Chondrocyte (in vitro differentiated cells): ENCODE measurements at regions not wholly inside any gene's neighbourhood (a gene's known extent, or its start where the extent isn't known, plus 50 kb on each side); places are given as distances from the start of the nearest gene placed in this dataset.

ENCODE experiments used
- DNase-seq: peaks from one replicate; pipeline ENCODE4 v3.0.0; 2021; ENCODE audit warnings: mixed read lengths, low spot score
- H3K27ac Mint-ChIP-seq: one replicate; pipeline ENCODE4 v1.8.0; 2021; ENCODE audit warnings: mild to moderate bottlenecking, moderate library complexity, mixed read lengths; ENCODE audit not compliant: unreplicated experiment
- H3K27me3 Mint-ChIP-seq: 2 replicates; pipeline ENCODE4 v1.8.0; 2021; ENCODE audit warnings: low read depth, mixed read lengths
- H3K36me3 Mint-ChIP-seq: 2 replicates; pipeline ENCODE4 v1.8.0; 2021; ENCODE audit warnings: low read depth, mixed read lengths
- H3K4me1 Mint-ChIP-seq: 2 replicates; pipeline ENCODE4 v1.8.0; 2021; ENCODE audit warnings: low read depth, mild to moderate bottlenecking, mixed read lengths
- H3K4me3 Mint-ChIP-seq: one replicate; pipeline ENCODE4 v1.8.0; 2021; ENCODE audit warnings: mild to moderate bottlenecking, moderate library complexity, mixed read lengths; ENCODE audit not compliant: unreplicated experiment
- H3K9me3 Mint-ChIP-seq: 2 replicates; pipeline ENCODE4 v1.8.0; 2021; ENCODE audit warnings: low read depth, mixed read lengths
- CTCF ChIP-seq: fragments of 200-600 bp; sonication (generic); IDR thresholded peaks from 2 replicates; pipeline ENCODE4 v1.5.0; 2021; ENCODE audit warnings: antibody characterized with exemption, mild to moderate bottlenecking, moderate library complexity

- DNase-seq, result no peak
- Mint-ChIP-seq H3K27ac (no peak overlapping the region), H3K27me3 (peaks cover 19% of the 10 kb centered on the region), H3K9me3 (no peaks in the 10 kb centered on the region), H3K36me3 (no peaks in the 10 kb centered on the region), H3K4me1 (peaks cover 4% of the 10 kb centered on the region), H3K4me3 (no peak overlapping the region)
- TF ChIP-seq CTCF, result no peak
Observed at GRCh38 chr7:67599331-67600062, 602.9 kb downstream of the TYW1 start.

GRCh38 chr7:67602246-67602887, 605.7 kb downstream of the TYW1 start:
- H3K9me3 Mint-ChIP-seq, result peaks cover 8% of the 10 kb centered on the region

GRCh38 chr7:67604461-67605386, 608.1 kb downstream of the TYW1 start:
- peak overlapping the region; percentile 33 for H3K27ac Mint-ChIP-seq

More at GRCh38 chr7:67602246-67602887, 605.7 kb downstream of the TYW1 start:
- peaks cover 9% of the 10 kb centered on the region for H3K4me1 Mint-ChIP-seq
- no peak overlapping the region for H3K27ac Mint-ChIP-seq
- peaks cover 10% of the 10 kb centered on the region for H3K27me3 Mint-ChIP-seq
- no peak overlapping the region for H3K4me3 Mint-ChIP-seq
- H3K36me3 Mint-ChIP-seq, result no peaks in the 10 kb centered on the region
- no peak for TF ChIP-seq CTCF
- DNase-seq, result no peak

GRCh38 chr7:67608806-67609205, 612.2 kb downstream of the TYW1 start:
- H3K27ac Mint-ChIP-seq, result no peak overlapping the region
- H3K4me1 Mint-ChIP-seq, result peaks cover 9% of the 10 kb centered on the region
- H3K27me3 Mint-ChIP-seq, result peaks cover 1% of the 10 kb centered on the region
- TF ChIP-seq CTCF, result no peak
- H3K36me3 Mint-ChIP-seq, result no peaks in the 10 kb centered on the region
- H3K9me3 Mint-ChIP-seq, result peaks cover 11% of the 10 kb centered on the region
- DNase-seq, result no peak
- H3K4me3 Mint-ChIP-seq, result no peak overlapping the region

More at GRCh38 chr7:67604461-67605386, 608.1 kb downstream of the TYW1 start:
- no peaks in the 10 kb centered on the region for H3K36me3 Mint-ChIP-seq
- peaks cover 9% of the 10 kb centered on the region for H3K4me1 Mint-ChIP-seq
- no peak overlapping the region for H3K4me3 Mint-ChIP-seq
- no peak for DNase-seq
- no peak for TF ChIP-seq CTCF
- H3K27me3 Mint-ChIP-seq, result peaks cover 11% of the 10 kb centered on the region
- H3K9me3 Mint-ChIP-seq, result peaks cover 8% of the 10 kb centered on the region

GRCh38 chr7:67610897-67611296, 614.3 kb downstream of the TYW1 start:
- H3K9me3 Mint-ChIP-seq, result peaks cover 6% of the 10 kb centered on the region
- H3K4me1 Mint-ChIP-seq, result no peaks in the 10 kb centered on the region
- no peak overlapping the region for H3K4me3 Mint-ChIP-seq
- DNase-seq, result no peak
- no peak for TF ChIP-seq CTCF
- no peaks in the 10 kb centered on the region for H3K36me3 Mint-ChIP-seq
- H3K27ac Mint-ChIP-seq, result no peak overlapping the region
- peaks cover 1% of the 10 kb centered on the region for H3K27me3 Mint-ChIP-seq
